ENCODE measurements at regions not wholly inside any gene's neighbourhood (a gene's known extent, or its start where the extent isn't known, plus 50 kb on each side); places are given as distances from the start of the nearest gene placed in this dataset.

DNA sequence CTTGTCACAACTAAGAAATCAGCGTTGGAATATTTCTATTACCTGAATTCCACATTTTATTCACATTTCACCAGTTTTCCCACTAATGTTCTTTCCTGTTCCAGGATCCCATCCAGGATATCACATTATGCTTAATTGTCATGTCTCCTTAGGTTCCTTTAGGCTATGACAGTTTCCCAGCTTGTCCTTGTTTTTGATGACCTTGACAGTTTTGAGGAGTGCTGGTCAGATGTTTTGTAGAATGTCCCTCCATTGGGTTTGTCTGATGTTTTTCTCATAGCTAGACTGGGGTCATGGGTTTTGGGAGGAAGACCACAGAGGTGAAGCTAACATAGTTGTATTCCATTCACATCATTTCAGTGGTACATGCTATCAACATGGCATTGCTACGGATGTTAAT is 80.8 kb upstream of the HEPHL1 start:
- H3K27ac ChIP-seq (ENCODE audit: low read depth in 2 of 2, low read length in 1 of 2): no peak overlapping the region
- H2AFZ ChIP-seq (ENCODE audit: low read depth): no peak overlapping the region
- no peaks in the 10 kb centered on the region for H3K36me3 ChIP-seq (replicated peaks in 1 of 2; ENCODE audit: control insufficient read depth in 1 of 2, insufficient read depth in 2 of 2, low read length in 1 of 2)
- no peaks in the 10 kb centered on the region for H3K9me3 ChIP-seq
- peaks cover 0 to 10% of the 10 kb centered on the region in 2 experiments; a peak in 1 of 4 replicates for H3K4me1 ChIP-seq (ENCODE audit: control insufficient read depth in 1 of 2, insufficient read depth in 2 of 2, low read depth in 1 of 2, low read length in 1 of 2)
- H3K4me3 ChIP-seq (ENCODE audit: low read depth in 2 of 2, low read length in 1 of 2): no peak overlapping the region
- H3K79me2 ChIP-seq (ENCODE audit: insufficient read depth): no peaks in the 10 kb centered on the region
- POLR2A ChIA-PET: no interaction called here
- H3K27me3 ChIP-seq (ENCODE audit: insufficient read depth): no peaks in the 10 kb centered on the region
- DNase-seq: no peak
- no peak overlapping the region for H3K9ac ChIP-seq
- H3K9me2 ChIP-seq: no peaks in the 10 kb centered on the region
- H4K20me1 ChIP-seq (ENCODE audit: insufficient read depth): no peaks in the 10 kb centered on the region
- H3F3A ChIP-seq (replicated peaks; ENCODE audit: insufficient read depth): no peaks in the 10 kb centered on the region
- WGBS (ENCODE audit: low lambda C conversion rate): 52% methylated on average over 2 of the region's 2 CpGs
- CTCF ChIA-PET: interaction anchor here (0.8 to 4.0 kb wide), 3 partner anchors 10 to 88 kb away, joined by 3 to 14 read pairs (median 4); no protein-coding TSS in a partner anchor
- TF ChIP-seq MXI1 (IDR thresholded peaks at IDR 0.05; ENCODE audit: low read depth, low read length) (no peak), TEAD4 (IDR thresholded peaks at IDR 0.05; ENCODE audit: borderline replicate concordance, insufficient read depth) (no peak), POLR2AphosphoS5 (IDR thresholded peaks at IDR 0.05; ENCODE audit: low read depth, low read length) (no peak), FOXM1 (IDR thresholded peaks at IDR 0.05; ENCODE audit: low read depth) (no peak)
- TF ChIP-seq, protein P1, sequence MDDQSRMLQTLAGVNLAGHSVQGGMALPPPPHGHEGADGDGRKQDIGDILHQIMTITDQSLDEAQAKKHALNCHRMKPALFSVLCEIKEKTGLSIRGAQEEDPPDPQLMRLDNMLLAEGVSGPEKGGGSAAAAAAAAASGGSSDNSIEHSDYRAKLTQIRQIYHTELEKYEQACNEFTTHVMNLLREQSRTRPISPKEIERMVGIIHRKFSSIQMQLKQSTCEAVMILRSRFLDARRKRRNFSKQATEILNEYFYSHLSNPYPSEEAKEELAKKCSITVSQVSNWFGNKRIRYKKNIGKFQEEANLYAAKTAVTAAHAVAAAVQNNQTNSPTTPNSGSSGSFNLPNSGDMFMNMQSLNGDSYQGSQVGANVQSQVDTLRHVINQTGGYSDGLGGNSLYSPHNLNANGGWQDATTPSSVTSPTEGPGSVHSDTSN (IDR thresholded peaks at IDR 0.05): no peak
- no peak overlapping the region for H3K4me2 ChIP-seq

DNA sequence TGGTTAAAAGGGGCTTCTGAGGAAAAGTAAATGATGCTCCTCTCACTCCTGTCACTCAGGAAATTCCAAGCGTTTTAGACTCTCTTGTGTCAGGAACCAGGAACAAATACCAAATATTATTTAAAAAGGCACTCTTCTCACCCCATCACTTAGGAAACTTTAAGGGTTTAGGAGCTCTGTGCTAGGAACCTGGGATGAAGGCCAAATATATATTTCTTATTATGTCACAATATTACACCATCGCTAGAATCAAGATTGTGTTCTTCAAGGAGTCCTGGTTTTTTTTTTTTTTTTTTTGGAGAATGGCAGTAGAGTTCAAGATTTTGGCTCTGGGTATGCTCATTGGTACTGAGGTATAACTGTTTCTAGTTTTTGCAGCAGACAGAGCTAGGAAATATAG is 79.0 kb upstream of the HEPHL1 start:
- TF ChIP-seq GABPA (IDR thresholded peaks at IDR 0.05; ENCODE audit: low read depth) (no peak), EZH2phosphoT487 (IDR thresholded peaks at IDR 0.05; ENCODE audit: borderline replicate concordance, low read depth) (no peak), YY1 (IDR thresholded peaks at IDR 0.05; ENCODE audit: low read depth) (no peak), MEF2A (IDR thresholded peaks at IDR 0.05; ENCODE audit: borderline replicate concordance, low read depth) (no peak), FOXM1 (IDR thresholded peaks at IDR 0.05; ENCODE audit: low read depth) (no peak), RXRA (IDR thresholded peaks at IDR 0.05; ENCODE audit: borderline replicate concordance, low read depth) (no peak), GATA2 (CRISPR knock-in tag; IDR thresholded peaks at IDR 0.05) (no peak), FOXJ3 (CRISPR knock-in tag; IDR thresholded peaks at IDR 0.05) (no peak), TEAD4 (IDR thresholded peaks at IDR 0.05; ENCODE audit: borderline replicate concordance, insufficient read depth) (no peak), NRF1 (IDR thresholded peaks at IDR 0.05; ENCODE audit: low read depth, low read length) (no peak), RFX5 (IDR thresholded peaks at IDR 0.05; ENCODE audit: low read length) (no peak), MXI1 (IDR thresholded peaks at IDR 0.05; ENCODE audit: low read depth, low read length) (no peak)
- TF ChIP-seq, protein P2, sequence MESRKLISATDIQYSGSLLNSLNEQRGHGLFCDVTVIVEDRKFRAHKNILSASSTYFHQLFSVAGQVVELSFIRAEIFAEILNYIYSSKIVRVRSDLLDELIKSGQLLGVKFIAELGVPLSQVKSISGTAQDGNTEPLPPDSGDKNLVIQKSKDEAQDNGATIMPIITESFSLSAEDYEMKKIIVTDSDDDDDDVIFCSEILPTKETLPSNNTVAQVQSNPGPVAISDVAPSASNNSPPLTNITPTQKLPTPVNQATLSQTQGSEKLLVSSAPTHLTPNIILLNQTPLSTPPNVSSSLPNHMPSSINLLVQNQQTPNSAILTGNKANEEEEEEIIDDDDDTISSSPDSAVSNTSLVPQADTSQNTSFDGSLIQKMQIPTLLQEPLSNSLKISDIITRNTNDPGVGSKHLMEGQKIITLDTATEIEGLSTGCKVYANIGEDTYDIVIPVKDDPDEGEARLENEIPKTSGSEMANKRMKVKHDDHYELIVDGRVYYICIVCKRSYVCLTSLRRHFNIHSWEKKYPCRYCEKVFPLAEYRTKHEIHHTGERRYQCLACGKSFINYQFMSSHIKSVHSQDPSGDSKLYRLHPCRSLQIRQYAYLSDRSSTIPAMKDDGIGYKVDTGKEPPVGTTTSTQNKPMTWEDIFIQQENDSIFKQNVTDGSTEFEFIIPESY (IDR thresholded peaks at IDR 0.05; ENCODE audit: borderline replicate concordance, low read depth): no peak
- TF ChIP-seq, protein P3, sequence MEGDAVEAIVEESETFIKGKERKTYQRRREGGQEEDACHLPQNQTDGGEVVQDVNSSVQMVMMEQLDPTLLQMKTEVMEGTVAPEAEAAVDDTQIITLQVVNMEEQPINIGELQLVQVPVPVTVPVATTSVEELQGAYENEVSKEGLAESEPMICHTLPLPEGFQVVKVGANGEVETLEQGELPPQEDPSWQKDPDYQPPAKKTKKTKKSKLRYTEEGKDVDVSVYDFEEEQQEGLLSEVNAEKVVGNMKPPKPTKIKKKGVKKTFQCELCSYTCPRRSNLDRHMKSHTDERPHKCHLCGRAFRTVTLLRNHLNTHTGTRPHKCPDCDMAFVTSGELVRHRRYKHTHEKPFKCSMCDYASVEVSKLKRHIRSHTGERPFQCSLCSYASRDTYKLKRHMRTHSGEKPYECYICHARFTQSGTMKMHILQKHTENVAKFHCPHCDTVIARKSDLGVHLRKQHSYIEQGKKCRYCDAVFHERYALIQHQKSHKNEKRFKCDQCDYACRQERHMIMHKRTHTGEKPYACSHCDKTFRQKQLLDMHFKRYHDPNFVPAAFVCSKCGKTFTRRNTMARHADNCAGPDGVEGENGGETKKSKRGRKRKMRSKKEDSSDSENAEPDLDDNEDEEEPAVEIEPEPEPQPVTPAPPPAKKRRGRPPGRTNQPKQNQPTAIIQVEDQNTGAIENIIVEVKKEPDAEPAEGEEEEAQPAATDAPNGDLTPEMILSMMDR (IDR thresholded peaks at IDR 0.05): no peak
- ChIA-PET POLR2A (interaction anchor here (0.7 kb wide), 1 partner anchor 187 kb away, joined by 3 read pairs; no protein-coding TSS in a partner anchor), CTCF (interaction anchor here (4.0 kb wide), 1 partner anchor 20 kb away, joined by 14 read pairs; no protein-coding TSS in a partner anchor)
- Histone ChIP-seq H3K4me1 (ENCODE audit: control insufficient read depth in 1 of 2, insufficient read depth in 2 of 2, low read depth in 1 of 2, low read length in 1 of 2) (no peaks in the 10 kb centered on the region), H3K4me2 (no peak overlapping the region), H3K27me3 (ENCODE audit: insufficient read depth) (no peaks in the 10 kb centered on the region), H3K36me3 (replicated peaks in 1 of 2; ENCODE audit: control insufficient read depth in 1 of 2, insufficient read depth in 2 of 2, low read length in 1 of 2) (no peaks in the 10 kb centered on the region), H3K9me2 (no peaks in the 10 kb centered on the region), H3K27ac (ENCODE audit: low read depth in 2 of 2, low read length in 1 of 2) (no peak overlapping the region), H3F3A (replicated peaks; ENCODE audit: insufficient read depth) (no peaks in the 10 kb centered on the region), H3K4me3 (ENCODE audit: low read depth in 2 of 2, low read length in 1 of 2) (no peak overlapping the region), H3K79me2 (ENCODE audit: insufficient read depth) (no peaks in the 10 kb centered on the region), H3K9me3 (no peaks in the 10 kb centered on the region), H2AFZ (ENCODE audit: low read depth) (no peak overlapping the region), H3K9ac (no peak overlapping the region), H4K20me1 (ENCODE audit: insufficient read depth) (no peaks in the 10 kb centered on the region)
- 17% methylated on average over 2 of the region's 2 CpGs for WGBS (ENCODE audit: low lambda C conversion rate)
- no peak for DNase-seq
